AG04449 (cell line): ENCODE measurements at regions not wholly inside any gene's neighbourhood (a gene's known extent, or its start where the extent isn't known, plus 50 kb on each side); places are given as distances from the start of the nearest gene placed in this dataset.

ENCODE experiments used
- CTCF ChIA-PET: fragments of 350-600 bp; formaldehyde crosslinking; extraction: SDS; loops from one replicate; lab custom pipeline; 2021; ENCODE audit warnings: antibody characterized with exemption; lab: Yijun Ruan, JAX
- POLR2A ChIA-PET: fragments of 400-600, 350-600 bp; formaldehyde crosslinking; extraction: SDS; loops from one replicate; lab custom pipeline; 2020; ENCODE audit warnings: antibody characterized with exemption, inconsistent platforms; lab: Yijun Ruan, JAX
- DNase-seq: peaks from one replicate; pipeline ENCODE4 v3.0.0-alpha.2; 2010; ENCODE audit warnings: low read depth, low spot score
- H3K4me3 ChIP-seq: 2 replicates; pipeline ENCODE4 v1.5.1; 2011; ENCODE audit warnings: low read depth, mild to moderate bottlenecking, control low read depth, low read length
- TF ChIP-seq, protein P1 (sequence below): IDR thresholded peaks from one replicate; pipeline ENCODE4 v1.5.1; 2011; ENCODE audit warnings: mild to moderate bottlenecking, moderate library complexity, low read length, control low read depth, inconsistent platforms; ENCODE audit not compliant: insufficient read depth; ENCODE audit errors: missing control alignments

GRCh38 chr15:98144388-98144787 is 183.9 kb downstream of the ARRDC4 start:
- TF ChIP-seq, protein P1, sequence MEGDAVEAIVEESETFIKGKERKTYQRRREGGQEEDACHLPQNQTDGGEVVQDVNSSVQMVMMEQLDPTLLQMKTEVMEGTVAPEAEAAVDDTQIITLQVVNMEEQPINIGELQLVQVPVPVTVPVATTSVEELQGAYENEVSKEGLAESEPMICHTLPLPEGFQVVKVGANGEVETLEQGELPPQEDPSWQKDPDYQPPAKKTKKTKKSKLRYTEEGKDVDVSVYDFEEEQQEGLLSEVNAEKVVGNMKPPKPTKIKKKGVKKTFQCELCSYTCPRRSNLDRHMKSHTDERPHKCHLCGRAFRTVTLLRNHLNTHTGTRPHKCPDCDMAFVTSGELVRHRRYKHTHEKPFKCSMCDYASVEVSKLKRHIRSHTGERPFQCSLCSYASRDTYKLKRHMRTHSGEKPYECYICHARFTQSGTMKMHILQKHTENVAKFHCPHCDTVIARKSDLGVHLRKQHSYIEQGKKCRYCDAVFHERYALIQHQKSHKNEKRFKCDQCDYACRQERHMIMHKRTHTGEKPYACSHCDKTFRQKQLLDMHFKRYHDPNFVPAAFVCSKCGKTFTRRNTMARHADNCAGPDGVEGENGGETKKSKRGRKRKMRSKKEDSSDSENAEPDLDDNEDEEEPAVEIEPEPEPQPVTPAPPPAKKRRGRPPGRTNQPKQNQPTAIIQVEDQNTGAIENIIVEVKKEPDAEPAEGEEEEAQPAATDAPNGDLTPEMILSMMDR = no peak
- no peak overlapping the region for H3K4me3 ChIP-seq
- ChIA-PET POLR2A (no interaction called here), CTCF (no interaction called here)
- no peak for DNase-seq

DNA sequence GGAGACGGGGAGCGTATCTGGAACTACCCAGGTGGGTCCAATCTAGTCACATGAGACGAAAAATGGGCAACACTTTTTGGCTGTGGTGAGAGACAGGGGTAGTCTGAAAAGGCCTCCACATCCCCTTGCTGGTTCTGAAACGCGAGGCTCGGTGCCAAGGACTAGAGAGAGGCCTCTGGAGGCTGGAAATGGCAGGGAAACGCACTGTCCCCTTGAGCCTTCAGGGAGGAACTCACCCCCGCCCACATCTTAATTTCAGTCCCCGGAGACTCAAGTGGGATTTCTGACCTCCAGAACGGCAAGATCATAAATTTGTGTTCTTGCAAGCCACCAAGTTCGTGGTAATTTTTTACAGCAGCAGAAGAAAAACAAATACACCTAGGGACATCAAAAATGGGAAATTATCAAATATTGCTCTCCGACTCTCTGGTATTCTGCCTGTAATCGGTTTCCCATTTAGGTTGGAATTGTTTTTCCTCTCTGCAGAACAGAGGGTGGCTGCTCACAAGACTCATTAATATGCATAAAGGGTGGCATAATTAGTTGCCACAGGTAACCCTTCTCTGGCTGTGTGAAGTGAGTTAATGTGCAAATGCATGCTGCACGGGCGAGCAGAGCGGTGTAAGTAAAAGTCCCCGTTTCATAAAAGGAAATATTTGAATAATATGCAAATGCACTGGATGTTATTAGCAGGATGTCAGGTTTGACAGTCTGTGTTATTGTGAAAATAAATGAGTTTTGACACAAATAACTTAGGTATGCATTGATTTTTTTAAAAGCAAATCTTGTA is 185.7 kb downstream of the ARRDC4 start:
- TF ChIP-seq, protein P1 = no peak
- no peak for DNase-seq
- ChIA-PET CTCF (no interaction called here), POLR2A (no interaction called here)
- no peak overlapping the region for H3K4me3 ChIP-seq

DNA sequence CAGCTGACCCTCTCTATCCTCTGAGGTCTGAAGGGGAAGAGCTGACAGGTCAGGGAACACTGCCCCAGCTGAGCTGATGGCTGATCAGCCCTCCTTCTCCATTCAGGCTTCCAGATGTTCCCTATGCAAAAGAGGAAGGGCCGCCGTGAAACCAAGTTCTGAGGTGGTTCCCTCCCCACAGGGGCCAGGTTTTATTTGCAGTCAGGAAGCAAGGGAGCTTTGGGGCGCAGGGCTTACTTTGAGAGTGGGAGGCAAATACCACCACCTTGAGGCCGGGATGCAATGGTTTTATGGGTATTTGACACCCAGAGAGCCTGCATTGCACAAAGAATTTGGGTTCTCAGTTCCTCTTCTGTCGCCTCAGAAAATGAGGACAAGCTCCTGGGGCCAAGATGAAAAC is 186.9 kb downstream of the ARRDC4 start:
- ChIA-PET CTCF (interaction anchor here (1.0 kb wide), 1 partner anchor 24 kb away, joined by 3 read pairs; no protein-coding TSS in a partner anchor), POLR2A (no interaction called here)
- no peak overlapping the region for H3K4me3 ChIP-seq
- TF ChIP-seq, protein P1 = no peak
- no peak for DNase-seq

GRCh38 chr15:98150084-98150483 is 189.6 kb downstream of the ARRDC4 start:
- DNase-seq = no peak
- ChIA-PET POLR2A (no interaction called here), CTCF (interaction anchor here (1.0 to 1.3 kb wide), 2 partner anchors 251 to 278 kb away, joined by 3 read pairs; no protein-coding TSS in a partner anchor)
- H3K4me3 ChIP-seq = no peak overlapping the region
- TF ChIP-seq, protein P1 = no peak

GRCh38 chr15:98150536-98150935 is 190.0 kb downstream of the ARRDC4 start:
- H3K4me3 ChIP-seq = no peak overlapping the region
- CTCF ChIA-PET = interaction anchor here (1.0 to 1.3 kb wide), 2 partner anchors 251 to 278 kb away, joined by 3 read pairs; no protein-coding TSS in a partner anchor
- DNase-seq = no peak
- TF ChIP-seq, protein P1 = no peak
- POLR2A ChIA-PET = no interaction called here

DNA sequence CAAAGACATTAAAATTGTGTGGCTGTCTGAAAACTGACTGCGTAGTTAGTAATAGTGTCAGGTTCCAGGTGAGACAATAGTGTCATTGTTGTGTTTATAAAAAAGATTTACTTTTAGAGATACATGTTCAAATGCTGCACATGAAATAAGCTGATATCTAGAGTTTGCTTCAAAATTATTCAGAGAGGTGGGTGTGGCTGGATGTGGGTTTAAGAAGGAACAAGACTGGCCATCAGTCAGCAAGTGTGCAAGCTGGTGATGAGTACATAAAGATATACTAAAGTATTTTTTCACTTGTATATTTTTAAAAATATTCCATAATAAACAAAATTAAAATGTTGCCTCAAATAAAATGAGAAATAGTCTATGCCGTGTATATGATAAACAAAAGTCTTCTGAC is 190.6 kb downstream of the ARRDC4 start:
- no peak overlapping the region for H3K4me3 ChIP-seq
- TF ChIP-seq, protein P1 = no peak
- no peak for DNase-seq
- CTCF ChIA-PET = no interaction called here
- POLR2A ChIA-PET = no interaction called here
